Stimulated activated naive CD8-positive, alpha-beta T cell treated with anti-CD3 and anti-CD28 coated beads, Interleukin-15, Interleukin-2, amounts not matched to agents 100 U/mL and 50 U/mL, for 24 hours (primary cell): ENCODE measurements at regions not wholly inside any gene's neighbourhood (a gene's known extent, or its start where the extent isn't known, plus 50 kb on each side); places are given as distances from the start of the nearest gene placed in this dataset.
A peak's percentile ranks its signal among the peaks of the same experiment; 100 is the strongest.

Experiments
- ATAC-seq: fragments of 150-1000 bp; cut with Tn5 transposase; one replicate; pipeline ENCODE4 v1.10.0; 2021
- DNase-seq: peaks from one replicate; pipeline ENCODE4 v3.0.0; 2021

DNA sequence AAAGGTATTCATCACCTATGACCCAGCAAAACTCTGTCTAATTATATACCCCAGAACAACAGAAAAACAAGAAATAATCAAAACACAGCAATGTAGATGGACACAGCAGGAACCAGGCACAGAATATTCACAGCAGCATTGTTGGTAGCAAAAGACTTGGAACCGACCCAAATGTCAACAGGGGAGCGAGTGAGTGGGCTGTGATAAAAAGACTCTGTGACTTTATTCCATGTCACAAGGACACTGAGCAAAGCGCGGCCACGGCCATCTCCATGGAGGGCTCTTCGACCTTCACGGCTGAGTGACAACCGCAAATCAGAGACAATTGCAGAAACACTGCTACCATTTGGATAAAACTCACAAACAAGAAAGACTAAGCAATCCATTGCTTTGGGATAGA is 1373.1 kb downstream of the TBC1D22A start:
- DNase-seq (no peak), ATAC-seq (no peak)

- DNase-seq (no peak), ATAC-seq (no peak)
Observed at GRCh38 chr22:48125416-48125815, 1363.0 kb downstream of the TBC1D22A start.

DNA sequence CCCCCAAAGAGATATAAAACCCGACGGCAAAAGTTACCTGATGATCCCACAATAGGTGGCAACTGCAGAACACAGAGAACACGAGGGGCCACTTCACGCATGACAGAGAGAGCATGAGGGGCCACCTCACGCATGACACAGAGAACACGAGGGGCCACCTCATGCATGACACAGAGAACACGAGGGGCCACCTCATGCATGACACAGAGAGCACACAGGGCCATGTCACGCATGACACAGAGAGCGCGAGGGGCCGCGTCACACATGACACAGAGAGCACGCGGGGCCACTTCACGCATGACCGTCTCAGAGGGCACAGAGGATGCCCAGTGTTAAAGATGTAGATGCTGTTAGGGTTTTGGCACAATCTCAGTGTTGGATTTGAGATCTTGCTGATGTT is 1359.5 kb downstream of the TBC1D22A start:
- no peak for ATAC-seq
- DNase-seq: no peak

DNA sequence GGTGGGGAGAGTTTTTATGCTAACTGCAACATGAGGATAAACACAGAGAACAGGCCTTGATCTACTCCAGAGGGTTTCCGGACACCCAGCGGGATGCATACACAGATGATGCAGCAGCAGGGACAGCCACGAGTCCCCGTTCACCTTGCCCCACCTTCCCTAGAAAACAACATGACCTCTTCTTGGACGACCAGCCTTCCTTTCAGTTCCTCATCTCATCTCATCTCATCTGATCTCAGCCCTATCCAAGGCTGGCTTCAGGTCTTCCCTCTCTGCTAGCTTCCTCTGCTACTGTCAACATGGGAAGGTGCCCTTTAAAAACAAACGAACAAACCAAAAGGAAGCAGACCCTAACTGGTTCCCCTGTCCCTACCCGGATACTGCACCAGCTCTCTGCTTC is 1356.2 kb downstream of the TBC1D22A start:
- ATAC-seq (no peak), DNase-seq (no peak)

DNA sequence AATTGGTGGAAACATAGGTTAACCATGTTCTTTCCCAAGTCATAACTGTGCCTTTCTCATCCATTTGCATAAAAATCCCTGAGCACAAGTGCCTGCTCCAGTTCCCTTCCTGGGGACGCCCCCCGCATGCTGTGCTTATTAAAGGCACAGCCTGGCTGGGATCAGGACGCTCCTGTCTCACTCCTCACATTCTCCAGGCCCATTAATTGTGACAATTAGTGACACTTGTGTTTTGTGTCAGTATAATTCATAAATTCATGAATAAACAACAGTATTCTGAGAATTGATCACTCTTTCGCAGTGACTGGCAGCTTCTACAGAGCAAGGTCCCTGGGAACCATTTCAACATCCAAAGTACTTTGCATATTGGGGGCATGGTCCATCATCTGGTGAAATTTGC is 1354.4 kb downstream of the TBC1D22A start:
- DNase-seq (no peak), ATAC-seq (no peak)

GRCh38 chr22:48112687-48113521 is 1350.5 kb downstream of the TBC1D22A start:
- no peak for DNase-seq
- ATAC-seq: peak; percentile 43

GRCh38 chr22:48106715-48107259 is 1344.3 kb downstream of the TBC1D22A start:
- ATAC-seq: no peak
- DNase-seq: no peak

DNA sequence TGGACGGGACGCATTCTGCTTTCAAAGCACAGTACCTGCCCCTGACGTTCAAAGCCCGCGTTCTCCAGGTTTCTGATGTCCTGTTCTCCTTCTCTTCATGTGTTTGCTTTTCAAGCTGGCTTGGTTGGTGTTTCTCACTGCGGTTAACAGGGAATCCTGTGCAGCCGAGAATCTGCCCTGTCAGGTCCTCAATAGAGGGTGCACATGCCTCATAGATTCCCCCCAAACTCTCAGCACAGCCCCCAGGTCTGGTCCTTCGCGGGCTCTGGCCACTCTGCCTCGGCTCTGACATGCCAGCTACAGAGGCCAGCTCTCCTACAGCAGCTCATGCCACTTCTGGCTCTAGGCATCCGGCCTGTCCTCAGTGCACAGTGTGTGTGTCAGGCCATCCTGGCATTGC is 1343.8 kb downstream of the TBC1D22A start:
- DNase-seq: no peak
- ATAC-seq: no peak

- no peak for DNase-seq
- no peak for ATAC-seq
Observed at GRCh38 chr22:48105259-48105658, 1342.8 kb downstream of the TBC1D22A start.

GRCh38 chr22:48104766-48105165 is 1342.3 kb downstream of the TBC1D22A start:
- ATAC-seq (no peak), DNase-seq (no peak)

- no peak for ATAC-seq
Observed at GRCh38 chr22:48104102-48104738, 1341.8 kb downstream of the TBC1D22A start.

GRCh38 chr22:48103126-48103875 is 1340.9 kb downstream of the TBC1D22A start:
- ATAC-seq: no peak
- no peak for DNase-seq

More at GRCh38 chr22:48104102-48104738, 1341.8 kb downstream of the TBC1D22A start:
- DNase-seq: no peak

DNA sequence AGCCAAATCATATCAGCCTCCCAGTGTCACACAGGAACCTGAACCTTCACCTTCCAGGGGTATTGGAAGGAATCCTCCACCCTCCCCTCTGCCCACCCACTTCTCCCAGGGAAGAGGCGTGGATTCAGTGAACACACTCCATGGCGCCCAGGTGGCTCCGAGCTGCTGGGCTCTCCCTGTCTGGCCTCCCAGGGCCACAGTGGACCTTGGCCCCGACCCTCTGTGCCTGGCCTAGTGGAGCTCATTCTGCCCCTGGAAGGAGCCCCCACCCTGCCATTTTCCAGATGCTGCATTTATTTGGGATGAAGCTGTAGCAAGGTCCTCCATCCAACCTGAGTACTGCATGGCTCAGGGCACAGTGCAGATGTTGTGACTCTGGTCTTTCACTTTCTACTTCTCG is 1340.1 kb downstream of the TBC1D22A start:
- ATAC-seq (no peak), DNase-seq (no peak)

- no peak for ATAC-seq
- no peak for DNase-seq
Observed at GRCh38 chr22:48101704-48102103, 1339.3 kb downstream of the TBC1D22A start.

GRCh38 chr22:48100685-48101417 is 1338.4 kb downstream of the TBC1D22A start:
- DNase-seq (no peak), ATAC-seq (no peak)

DNA sequence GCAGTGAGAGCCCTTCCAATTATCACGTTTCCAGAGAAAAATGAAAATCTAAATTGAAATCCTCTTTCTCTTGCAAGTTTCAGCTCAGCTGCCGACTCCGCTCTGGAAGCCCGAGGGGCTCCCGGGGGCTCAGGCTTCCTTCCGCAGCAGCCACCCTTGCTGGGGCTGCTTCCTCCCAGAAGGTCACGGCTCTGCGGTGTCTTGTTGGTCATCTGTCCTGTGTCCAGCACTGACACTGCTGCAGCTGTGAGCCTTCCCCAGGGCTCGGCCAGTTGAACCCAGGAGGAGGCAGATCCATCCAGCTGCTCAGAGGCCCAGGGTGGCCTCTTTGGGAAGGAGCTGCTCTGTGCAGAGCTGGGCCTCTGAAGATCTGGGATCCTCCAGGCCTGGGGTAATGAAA is 1337.2 kb downstream of the TBC1D22A start:
- no peak for DNase-seq
- no peak for ATAC-seq

GRCh38 chr22:48099251-48099650 is 1336.8 kb downstream of the TBC1D22A start:
- DNase-seq: no peak
- no peak for ATAC-seq

- DNase-seq (no peak), ATAC-seq (no peak)
Observed at GRCh38 chr22:48098921-48099245, 1336.4 kb downstream of the TBC1D22A start.

DNA sequence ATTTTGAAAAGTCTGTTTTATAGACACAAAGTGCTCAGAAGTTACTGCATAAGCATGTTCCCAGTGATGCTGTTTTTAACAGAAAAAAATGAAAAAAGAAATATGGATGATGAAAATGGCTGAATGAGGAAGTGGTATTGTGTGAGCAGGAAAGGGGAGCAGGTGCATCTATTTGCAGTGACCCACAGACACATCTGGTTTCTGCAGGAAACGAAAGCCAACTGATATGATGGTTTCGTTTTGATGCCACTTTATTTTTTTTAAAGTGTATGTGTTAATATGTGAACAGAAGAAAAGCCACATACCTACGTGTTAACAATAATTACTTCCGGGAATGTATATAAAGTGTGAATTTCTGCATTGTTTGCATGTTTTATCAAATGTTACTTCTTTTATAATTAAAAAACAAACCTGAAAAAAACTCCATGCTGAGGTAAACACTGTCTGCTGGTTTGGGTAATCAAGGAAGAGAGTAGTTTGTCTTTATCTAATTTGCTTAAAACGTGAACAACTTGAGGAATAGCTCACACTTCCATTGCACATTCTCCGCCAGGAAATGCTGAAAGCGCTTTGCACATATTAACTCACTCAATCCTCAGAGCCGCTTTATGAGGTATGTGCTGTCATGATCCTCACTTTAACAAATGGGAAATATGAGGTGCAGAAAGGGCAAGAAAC is 1335.9 kb downstream of the TBC1D22A start:
- DNase-seq: peak; percentile 16
- ATAC-seq: peak; percentile 67

- ATAC-seq (no peak), DNase-seq (no peak)
Observed at GRCh38 chr22:48097723-48098122, 1335.3 kb downstream of the TBC1D22A start.

GRCh38 chr22:48096851-48097665 is 1334.6 kb downstream of the TBC1D22A start:
- no peak for ATAC-seq
- no peak for DNase-seq
